ENCODE measurements at regions not wholly inside any gene's neighbourhood (a gene's known extent, or its start where the extent isn't known, plus 50 kb on each side); places are given as distances from the start of the nearest gene placed in this dataset.

DNA sequence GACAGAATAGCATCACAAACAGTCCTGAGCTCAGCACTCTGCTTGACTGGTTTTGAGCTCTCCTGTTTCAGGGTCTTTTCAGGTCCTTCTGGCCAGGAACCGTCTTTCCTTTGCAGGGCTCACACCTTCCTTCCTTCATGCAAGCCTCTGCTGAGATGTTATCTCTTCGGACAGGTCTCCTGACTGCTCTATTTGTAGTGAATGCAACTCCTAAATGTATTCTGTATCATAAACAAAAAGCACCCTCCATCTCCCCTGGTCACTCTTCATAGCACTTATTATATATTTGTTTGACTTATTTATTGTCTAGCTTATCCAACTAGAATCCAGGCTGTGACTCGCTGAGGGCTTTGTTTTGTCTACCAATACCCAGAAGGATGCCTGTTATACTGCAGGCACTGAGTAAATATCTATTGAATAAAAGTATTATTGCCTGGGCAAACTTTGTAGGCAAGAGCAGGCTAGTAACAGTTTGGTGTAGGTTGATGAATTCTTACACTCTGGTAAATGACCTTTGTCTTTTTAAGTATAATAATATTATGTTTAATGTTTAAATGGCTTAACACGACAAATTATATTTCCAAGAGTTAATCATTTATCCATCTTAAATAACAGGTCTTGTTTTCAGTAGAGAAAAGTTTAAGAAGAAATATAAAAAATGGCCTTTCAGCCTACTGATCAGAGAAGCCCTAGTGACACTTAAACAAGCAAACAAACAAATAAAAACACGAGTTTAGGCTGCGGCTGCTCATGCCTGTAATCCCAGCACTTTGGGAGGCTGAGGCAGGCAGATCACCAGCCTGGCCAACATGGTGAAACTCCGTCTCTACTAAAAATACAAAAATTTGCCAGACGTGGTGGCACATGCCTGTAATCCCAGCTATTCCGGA lies 199.7 kb downstream of the BCAS1 start:
- Histone ChIP-seq H3K27me3 (no peaks in the 10 kb centered on the region), H3K27ac (peak overlapping the region; percentile 1 to 65 (median 63)), H3K36me3 (no peaks in the 10 kb centered on the region), H3K4me1 (peaks cover 0 to 51% (median 20%) of the 10 kb centered on the region in 4 donors), H3K4me3 (no peak overlapping the region), H3K9me3 (no peaks in the 10 kb centered on the region)
- intact Hi-C loops (cut with DNase I), result no loop called here
- WGBS (ENCODE audit: insufficient coverage, low coverage, low lambda C conversion rate, missing lambda C conversion rate), result 38% methylated on average over 9 of the region's 9 CpGs
- DNase-seq (no peak), ATAC-seq (no peak)
- TF ChIP-seq POLR2A (IDR thresholded peaks at IDR 0.05), result no peak
- TF ChIP-seq, protein P1, sequence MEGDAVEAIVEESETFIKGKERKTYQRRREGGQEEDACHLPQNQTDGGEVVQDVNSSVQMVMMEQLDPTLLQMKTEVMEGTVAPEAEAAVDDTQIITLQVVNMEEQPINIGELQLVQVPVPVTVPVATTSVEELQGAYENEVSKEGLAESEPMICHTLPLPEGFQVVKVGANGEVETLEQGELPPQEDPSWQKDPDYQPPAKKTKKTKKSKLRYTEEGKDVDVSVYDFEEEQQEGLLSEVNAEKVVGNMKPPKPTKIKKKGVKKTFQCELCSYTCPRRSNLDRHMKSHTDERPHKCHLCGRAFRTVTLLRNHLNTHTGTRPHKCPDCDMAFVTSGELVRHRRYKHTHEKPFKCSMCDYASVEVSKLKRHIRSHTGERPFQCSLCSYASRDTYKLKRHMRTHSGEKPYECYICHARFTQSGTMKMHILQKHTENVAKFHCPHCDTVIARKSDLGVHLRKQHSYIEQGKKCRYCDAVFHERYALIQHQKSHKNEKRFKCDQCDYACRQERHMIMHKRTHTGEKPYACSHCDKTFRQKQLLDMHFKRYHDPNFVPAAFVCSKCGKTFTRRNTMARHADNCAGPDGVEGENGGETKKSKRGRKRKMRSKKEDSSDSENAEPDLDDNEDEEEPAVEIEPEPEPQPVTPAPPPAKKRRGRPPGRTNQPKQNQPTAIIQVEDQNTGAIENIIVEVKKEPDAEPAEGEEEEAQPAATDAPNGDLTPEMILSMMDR (IDR thresholded peaks at IDR 0.05), result no peak

DNA sequence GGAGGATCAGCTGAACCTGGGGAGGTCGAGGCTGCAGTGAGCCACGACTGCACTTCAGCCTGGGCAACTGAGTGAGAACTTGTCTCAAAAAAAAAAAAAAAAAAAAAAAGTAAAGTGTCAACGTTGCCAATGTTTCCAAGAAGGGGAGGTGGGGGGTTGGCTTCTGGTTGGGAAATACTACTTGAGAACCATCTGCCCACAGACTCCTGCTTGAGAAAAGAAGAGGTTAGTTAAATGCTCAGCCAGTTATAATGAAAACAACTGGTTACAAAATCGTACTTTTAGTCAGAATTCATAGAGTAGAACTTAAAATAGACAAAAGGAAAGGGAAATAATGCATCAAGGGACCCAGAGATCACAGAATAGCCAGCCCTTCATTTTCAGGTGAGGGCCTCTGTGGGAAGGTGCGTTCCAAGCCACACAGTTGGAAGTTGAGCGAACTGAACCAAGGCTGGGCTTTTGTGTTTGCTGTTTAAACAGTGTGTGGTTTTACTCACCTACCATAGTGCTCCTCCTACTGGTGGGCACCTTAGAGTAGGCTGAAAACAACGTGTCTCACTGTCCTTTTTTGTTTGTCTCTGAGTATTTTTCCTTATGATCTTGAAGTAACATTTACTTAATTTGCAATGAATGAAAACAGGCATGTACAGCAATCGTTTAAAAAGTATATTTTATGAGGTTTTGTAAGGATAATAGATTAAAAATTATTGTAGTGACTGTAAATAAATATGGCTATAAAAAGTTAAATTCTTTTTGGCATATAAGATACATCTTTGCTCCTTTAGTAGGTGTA lies 200.7 kb downstream of the BCAS1 start:
- intact Hi-C loops (cut with DNase I), result no loop called here
- no peak overlapping the region for H3K4me3 ChIP-seq
- peaks cover 0 to 59% (median 24%) of the 10 kb centered on the region in 4 donors for H3K4me1 ChIP-seq
- DNase-seq, result peak in 2 of 3 donors; percentile 55 to 83
- ATAC-seq, result peak; percentile 81 to 92 (median 84)
- TF ChIP-seq POLR2A (IDR thresholded peaks at IDR 0.05), result no peak
- TF ChIP-seq, protein P1 (IDR thresholded peaks at IDR 0.05), result peak; percentile 81 to 90 (median 84)
- H3K27ac ChIP-seq, result peak overlapping the region in 2 of 3 donors; percentile 63 to 65
- WGBS (ENCODE audit: insufficient coverage, low coverage, low lambda C conversion rate, missing lambda C conversion rate), result 19% methylated on average over 7 of the region's 8 CpGs
- no peaks in the 10 kb centered on the region for H3K36me3 ChIP-seq
- no peaks in the 10 kb centered on the region for H3K9me3 ChIP-seq
- H3K27me3 ChIP-seq, result no peaks in the 10 kb centered on the region

DNA sequence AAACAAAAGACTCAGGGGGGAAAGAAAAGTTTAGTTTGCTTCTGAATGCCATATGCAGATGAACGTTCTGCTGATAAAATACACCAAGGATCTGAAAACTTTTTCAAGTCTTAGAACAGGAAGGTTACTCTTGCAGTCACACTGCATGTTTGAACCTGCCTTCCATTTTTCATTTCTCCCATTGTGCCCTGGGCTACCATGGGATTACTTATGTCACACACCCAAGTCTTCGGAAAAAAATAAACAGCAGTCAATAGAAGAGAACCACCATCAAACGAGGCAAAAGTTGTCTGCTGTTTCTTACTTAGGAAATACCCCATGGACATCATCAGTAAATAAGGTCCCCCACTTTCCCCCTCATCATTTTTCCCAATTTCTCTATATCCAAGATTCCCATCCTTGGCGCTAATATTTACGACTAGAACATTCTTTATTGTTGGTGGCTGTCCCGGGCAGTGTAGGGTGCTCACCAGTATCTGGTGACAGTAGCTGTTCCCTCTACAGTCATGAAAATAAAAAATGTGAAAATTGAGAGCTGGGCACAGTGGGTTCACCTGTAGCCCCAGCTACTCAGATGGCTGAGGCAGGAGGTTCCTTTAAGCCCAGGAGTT lies 202.5 kb downstream of the BCAS1 start:
- DNase-seq (no peak), ATAC-seq (no peak)
- TF ChIP-seq, protein P1 (IDR thresholded peaks at IDR 0.05), result no peak
- TF ChIP-seq POLR2A (IDR thresholded peaks at IDR 0.05), result no peak
- Histone ChIP-seq H3K36me3 (no peaks in the 10 kb centered on the region), H3K27me3 (no peaks in the 10 kb centered on the region), H3K4me1 (peaks cover 0 to 59% (median 24%) of the 10 kb centered on the region in 4 donors), H3K9me3 (no peaks in the 10 kb centered on the region), H3K27ac (peak overlapping the region; percentile 61 to 91 (median 81)), H3K4me3 (no peak overlapping the region)
- 78% methylated on average over 6 of the region's 6 CpGs for WGBS (ENCODE audit: insufficient coverage, low coverage, low lambda C conversion rate, missing lambda C conversion rate)
- intact Hi-C loops (cut with DNase I), result no loop called here

All from right lobe of liver (tissue), 6 donors.